ENCODE measurements at regions not wholly inside any gene's neighbourhood (a gene's known extent, or its start where the extent isn't known, plus 50 kb on each side); places are given as distances from the start of the nearest gene placed in this dataset.

- Mint-ChIP-seq H3K36me3 (no peaks in the 10 kb centered on the region), H3K27me3 (no peaks in the 10 kb centered on the region), H3K27ac (no peak overlapping the region), H3K9me3 (peaks cover 0 to 23% (median 10%) of the 10 kb centered on the region in 9 donors), H3K4me1 (no peaks in the 10 kb centered on the region), H3K4me3 (no peak overlapping the region)
- no peak for ATAC-seq
- DNase-seq = no peak
- POLR2A ChIA-PET = no interaction called here
These were observed 290.6 kb downstream of the CBLN4 start for GRCh38 chr20:55714736-55715135.

GRCh38 chr20:55714082-55714481 is 291.2 kb downstream of the CBLN4 start:
- Mint-ChIP-seq H3K36me3 (no peaks in the 10 kb centered on the region), H3K9me3 (peaks cover 0 to 28% (median 10%) of the 10 kb centered on the region in 9 donors), H3K27me3 (no peaks in the 10 kb centered on the region), H3K27ac (no peak overlapping the region), H3K4me3 (no peak overlapping the region), H3K4me1 (peaks cover 0 to under 1% (median 0%) of the 10 kb centered on the region in 4 donors)
- no peak for ATAC-seq
- no peak for DNase-seq
- POLR2A ChIA-PET = no interaction called here

- H3K4me1 Mint-ChIP-seq = peaks cover 0 to 1% (median 0%) of the 10 kb centered on the region in 4 donors
- no peaks in the 10 kb centered on the region for H3K27me3 Mint-ChIP-seq
- no peak for DNase-seq
- no peaks in the 10 kb centered on the region for H3K36me3 Mint-ChIP-seq
- H3K27ac Mint-ChIP-seq = no peak overlapping the region
- ATAC-seq = no peak
- H3K9me3 Mint-ChIP-seq = peaks cover 0 to 23% (median 2%) of the 10 kb centered on the region in 9 donors
- POLR2A ChIA-PET = no interaction called here
- H3K4me3 Mint-ChIP-seq = no peak overlapping the region
These were observed 300.9 kb downstream of the CBLN4 start for GRCh38 chr20:55704458-55704857.

GRCh38 chr20:55701467-55701866 is 303.9 kb downstream of the CBLN4 start:
- ATAC-seq (no peak), DNase-seq (no peak)
- Mint-ChIP-seq H3K4me1 (no peaks in the 10 kb centered on the region), H3K4me3 (no peak overlapping the region), H3K27me3 (no peaks in the 10 kb centered on the region), H3K9me3 (peaks cover 0 to 15% (median 3%) of the 10 kb centered on the region in 9 donors), H3K27ac (no peak overlapping the region), H3K36me3 (no peaks in the 10 kb centered on the region)
- POLR2A ChIA-PET = no interaction called here

- Mint-ChIP-seq H3K4me1 (no peaks in the 10 kb centered on the region), H3K27me3 (no peaks in the 10 kb centered on the region), H3K36me3 (no peaks in the 10 kb centered on the region), H3K4me3 (no peak overlapping the region), H3K9me3 (peaks cover 0 to 10% (median 2%) of the 10 kb centered on the region in 9 donors), H3K27ac (no peak overlapping the region)
- DNase-seq (no peak), ATAC-seq (no peak)
- POLR2A ChIA-PET = no interaction called here
These were observed 308.8 kb downstream of the CBLN4 start for GRCh38 chr20:55696520-55696919.

GRCh38 chr20:55693641-55694040 is 311.7 kb downstream of the CBLN4 start:
- POLR2A ChIA-PET = no interaction called here
- no peaks in the 10 kb centered on the region for H3K27me3 Mint-ChIP-seq
- no peaks in the 10 kb centered on the region for H3K4me1 Mint-ChIP-seq
- H3K4me3 Mint-ChIP-seq = no peak overlapping the region
- peaks cover 0 to 4% (median 0%) of the 10 kb centered on the region in 9 donors for H3K9me3 Mint-ChIP-seq
- H3K36me3 Mint-ChIP-seq = no peaks in the 10 kb centered on the region
- no peak for ATAC-seq
- no peak for DNase-seq
- H3K27ac Mint-ChIP-seq = no peak overlapping the region

- H3K4me3 Mint-ChIP-seq = no peak overlapping the region
- H3K27ac Mint-ChIP-seq = peak overlapping the region in 1 of 10 donors; percentile 31
- peaks cover 0 to 8% (median 3%) of the 10 kb centered on the region in 9 donors for H3K9me3 Mint-ChIP-seq
- POLR2A ChIA-PET = no interaction called here
- DNase-seq = no peak
- peaks cover 0 to 4% (median 0%) of the 10 kb centered on the region in 3 donors for H3K36me3 Mint-ChIP-seq
- H3K27me3 Mint-ChIP-seq = peaks cover 0 to 8% (median 0%) of the 10 kb centered on the region in 5 donors
- no peak for ATAC-seq
- no peaks in the 10 kb centered on the region for H3K4me1 Mint-ChIP-seq
These were observed 319.5 kb downstream of the CBLN4 start for GRCh38 chr20:55685841-55686240.

GRCh38 chr20:55685425-55685824 is 319.9 kb downstream of the CBLN4 start:
- Mint-ChIP-seq H3K27ac (no peak overlapping the region), H3K27me3 (peaks cover 0 to 8% (median 0%) of the 10 kb centered on the region in 5 donors), H3K9me3 (peaks cover 0 to 8% (median 3%) of the 10 kb centered on the region in 9 donors), H3K4me1 (no peaks in the 10 kb centered on the region), H3K4me3 (no peak overlapping the region), H3K36me3 (peaks cover 0 to 4% (median 0%) of the 10 kb centered on the region in 3 donors)
- ATAC-seq (no peak), DNase-seq (no peak)
- POLR2A ChIA-PET = no interaction called here

- Mint-ChIP-seq H3K9me3 (peaks cover 0 to 8% (median 3%) of the 10 kb centered on the region in 9 donors), H3K27me3 (peaks cover 0 to 8% (median 0%) of the 10 kb centered on the region in 5 donors), H3K4me3 (no peak overlapping the region), H3K4me1 (no peaks in the 10 kb centered on the region), H3K36me3 (peaks cover 0 to 4% (median 0%) of the 10 kb centered on the region in 3 donors), H3K27ac (no peak overlapping the region)
- ATAC-seq (no peak), DNase-seq (no peak)
- POLR2A ChIA-PET = no interaction called here
These were observed 320.7 kb downstream of the CBLN4 start for GRCh38 chr20:55684578-55684977.

GRCh38 chr20:55678970-55679667 is 326.2 kb downstream of the CBLN4 start:
- no peaks in the 10 kb centered on the region for H3K36me3 Mint-ChIP-seq
- peaks cover 0 to 9% (median 0%) of the 10 kb centered on the region in 9 donors for H3K9me3 Mint-ChIP-seq
- no peak overlapping the region for H3K4me3 Mint-ChIP-seq
- POLR2A ChIA-PET = no interaction called here
- H3K27me3 Mint-ChIP-seq = no peaks in the 10 kb centered on the region
- DNase-seq = no peak
- no peak for ATAC-seq
- H3K4me1 Mint-ChIP-seq = no peaks in the 10 kb centered on the region
- no peak overlapping the region for H3K27ac Mint-ChIP-seq

GRCh38 chr20:55678126-55678525 is 327.2 kb downstream of the CBLN4 start:
- H3K4me1 Mint-ChIP-seq = no peaks in the 10 kb centered on the region
- H3K4me3 Mint-ChIP-seq = no peak overlapping the region
- H3K27me3 Mint-ChIP-seq = no peaks in the 10 kb centered on the region
- ATAC-seq (no peak), DNase-seq (no peak)
- H3K36me3 Mint-ChIP-seq = no peaks in the 10 kb centered on the region
- peaks cover 0 to 12% (median 0%) of the 10 kb centered on the region in 9 donors for H3K9me3 Mint-ChIP-seq
- no peak overlapping the region for H3K27ac Mint-ChIP-seq
- POLR2A ChIA-PET = no interaction called here

GRCh38 chr20:55677011-55677410 is 328.3 kb downstream of the CBLN4 start:
- POLR2A ChIA-PET = no interaction called here
- Mint-ChIP-seq H3K9me3 (peaks cover 0 to 13% (median 0%) of the 10 kb centered on the region in 9 donors), H3K4me1 (no peaks in the 10 kb centered on the region), H3K4me3 (no peak overlapping the region), H3K36me3 (no peaks in the 10 kb centered on the region), H3K27me3 (no peaks in the 10 kb centered on the region), H3K27ac (no peak overlapping the region)
- no peak for DNase-seq
- ATAC-seq = no peak

- H3K27me3 Mint-ChIP-seq = no peaks in the 10 kb centered on the region
- H3K9me3 Mint-ChIP-seq = peaks cover 0 to 13% (median 0%) of the 10 kb centered on the region in 9 donors
- no peak overlapping the region for H3K27ac Mint-ChIP-seq
- POLR2A ChIA-PET = no interaction called here
- DNase-seq (no peak), ATAC-seq (no peak)
- no peak overlapping the region for H3K4me3 Mint-ChIP-seq
- no peaks in the 10 kb centered on the region for H3K36me3 Mint-ChIP-seq
- no peaks in the 10 kb centered on the region for H3K4me1 Mint-ChIP-seq
These were observed 329.2 kb downstream of the CBLN4 start for GRCh38 chr20:55676097-55676496.

- H3K36me3 Mint-ChIP-seq = no peaks in the 10 kb centered on the region
- ATAC-seq = no peak
- POLR2A ChIA-PET = no interaction called here
- H3K4me3 Mint-ChIP-seq = no peak overlapping the region
- no peak overlapping the region for H3K27ac Mint-ChIP-seq
- peaks cover 0 to 5% (median 0%) of the 10 kb centered on the region in 4 donors for H3K4me1 Mint-ChIP-seq
- peaks cover 0 to 12% (median 2%) of the 10 kb centered on the region in 9 donors for H3K9me3 Mint-ChIP-seq
- peaks cover 0 to 7% (median 0%) of the 10 kb centered on the region in 5 donors for H3K27me3 Mint-ChIP-seq
- no peak for DNase-seq
These were observed 336.7 kb downstream of the CBLN4 start for GRCh38 chr20:55668631-55669030.

All from naive thymus-derived CD8-positive, alpha-beta T cell (primary cell).